GM12872 (cell line): ENCODE measurements at regions not wholly inside any gene's neighbourhood (a gene's known extent, or its start where the extent isn't known, plus 50 kb on each side); places are given as distances from the start of the nearest gene placed in this dataset.

Source experiments
- TF ChIP-seq, protein P1 (sequence below): IDR thresholded peaks from 3 replicates; pipeline ENCODE4 v1.5.1; 2011; ENCODE audit warnings: low read depth, mild to moderate bottlenecking, low read length, moderate library complexity; ENCODE audit not compliant: insufficient read depth

DNA sequence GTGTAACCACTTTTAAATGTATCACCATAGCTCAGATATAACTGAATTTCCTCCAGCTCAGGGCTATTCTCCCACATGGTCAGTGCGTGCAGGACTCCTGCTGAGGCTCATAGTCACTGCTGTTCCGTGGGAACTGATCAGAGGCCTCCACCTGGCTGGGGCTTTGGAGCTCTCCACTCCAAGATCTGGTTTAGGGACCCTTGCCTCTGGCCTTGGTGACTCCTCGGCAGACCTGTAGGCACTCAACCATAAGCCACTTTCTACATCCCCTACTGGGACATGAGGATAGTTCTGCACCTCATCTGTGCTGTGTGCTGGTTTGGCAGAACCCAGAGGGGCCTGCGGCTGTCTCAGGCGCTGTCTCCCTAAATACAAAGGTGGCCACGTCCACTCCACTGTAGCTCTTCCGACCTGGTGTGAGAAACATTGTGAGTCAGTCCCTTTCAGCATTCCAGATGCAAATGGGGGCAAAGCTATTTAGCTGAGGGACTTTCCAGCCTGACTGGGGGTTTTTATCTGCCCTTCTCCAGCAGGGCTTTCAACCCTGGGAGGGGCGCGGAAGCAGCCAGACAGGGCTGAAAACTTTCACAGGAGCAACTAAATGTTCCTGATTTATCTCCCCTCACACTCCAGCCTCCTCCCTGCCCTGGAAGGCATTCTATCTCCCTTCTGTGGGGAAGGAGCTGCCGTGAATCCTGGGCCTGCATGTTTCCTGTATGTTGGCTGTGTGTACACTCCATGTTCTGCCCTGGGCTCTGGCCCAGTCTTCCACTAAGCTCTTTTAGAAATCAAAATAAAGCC is 218.3 kb upstream of the DAAM1 start:
- TF ChIP-seq, protein P1, sequence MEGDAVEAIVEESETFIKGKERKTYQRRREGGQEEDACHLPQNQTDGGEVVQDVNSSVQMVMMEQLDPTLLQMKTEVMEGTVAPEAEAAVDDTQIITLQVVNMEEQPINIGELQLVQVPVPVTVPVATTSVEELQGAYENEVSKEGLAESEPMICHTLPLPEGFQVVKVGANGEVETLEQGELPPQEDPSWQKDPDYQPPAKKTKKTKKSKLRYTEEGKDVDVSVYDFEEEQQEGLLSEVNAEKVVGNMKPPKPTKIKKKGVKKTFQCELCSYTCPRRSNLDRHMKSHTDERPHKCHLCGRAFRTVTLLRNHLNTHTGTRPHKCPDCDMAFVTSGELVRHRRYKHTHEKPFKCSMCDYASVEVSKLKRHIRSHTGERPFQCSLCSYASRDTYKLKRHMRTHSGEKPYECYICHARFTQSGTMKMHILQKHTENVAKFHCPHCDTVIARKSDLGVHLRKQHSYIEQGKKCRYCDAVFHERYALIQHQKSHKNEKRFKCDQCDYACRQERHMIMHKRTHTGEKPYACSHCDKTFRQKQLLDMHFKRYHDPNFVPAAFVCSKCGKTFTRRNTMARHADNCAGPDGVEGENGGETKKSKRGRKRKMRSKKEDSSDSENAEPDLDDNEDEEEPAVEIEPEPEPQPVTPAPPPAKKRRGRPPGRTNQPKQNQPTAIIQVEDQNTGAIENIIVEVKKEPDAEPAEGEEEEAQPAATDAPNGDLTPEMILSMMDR, result no peak

DNA sequence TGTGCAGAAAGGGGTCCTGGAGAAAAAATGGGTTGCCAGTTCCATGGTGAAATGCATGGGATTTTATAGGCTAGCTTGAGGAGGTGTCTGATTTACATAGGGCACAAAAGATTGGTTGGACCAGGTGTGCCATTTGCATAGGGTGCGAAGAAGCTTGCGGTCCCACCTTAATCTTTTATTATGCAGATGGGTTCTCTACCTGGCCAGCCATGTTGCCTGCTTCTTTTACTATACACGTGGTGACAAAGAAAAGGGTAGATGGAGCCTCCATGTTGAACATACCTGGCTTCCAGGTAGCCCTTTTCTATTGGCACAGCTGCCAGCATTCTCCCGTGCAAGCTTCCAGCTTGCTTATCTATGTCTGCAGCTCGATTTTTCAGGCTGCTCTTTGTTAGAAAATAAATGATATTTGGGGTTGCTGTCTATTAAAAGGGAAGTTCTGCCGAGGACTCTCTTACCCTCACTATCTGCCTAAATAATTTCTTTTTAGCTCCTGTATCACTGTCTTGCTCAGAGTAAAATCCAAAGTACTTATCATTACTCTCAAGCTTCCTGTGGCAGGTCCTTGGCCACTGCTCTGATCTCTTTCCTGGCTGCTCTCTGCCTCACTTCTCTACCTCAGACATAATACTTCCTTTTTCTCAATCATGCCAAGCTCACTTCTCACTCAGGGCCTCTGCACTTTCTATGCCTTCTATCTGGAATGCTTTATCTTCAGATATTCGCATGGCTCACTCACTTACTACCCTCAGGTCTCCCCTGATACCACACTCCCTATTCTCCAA is 216.0 kb upstream of the DAAM1 start:
- TF ChIP-seq, protein P1, result no peak

DNA sequence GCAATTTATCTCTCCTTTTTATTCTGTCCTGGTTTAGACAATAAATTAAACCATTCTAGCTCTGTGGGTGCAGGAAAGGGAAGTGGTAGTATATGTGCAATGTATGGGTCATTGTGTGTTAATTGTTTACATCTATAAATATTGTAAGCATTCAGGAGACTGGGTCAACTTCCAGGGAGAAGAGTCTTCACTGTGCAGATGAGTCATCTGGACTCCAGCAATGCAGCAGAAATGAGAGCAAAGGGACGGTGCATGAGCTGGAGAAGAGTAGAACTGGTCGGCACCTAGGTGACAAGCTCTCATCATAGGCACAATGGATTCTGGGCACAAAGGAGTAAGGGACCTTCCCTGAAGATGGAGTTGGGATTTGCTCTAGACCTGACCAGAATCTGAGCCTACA is 211.1 kb upstream of the DAAM1 start:
- TF ChIP-seq, protein P1, result no peak

DNA sequence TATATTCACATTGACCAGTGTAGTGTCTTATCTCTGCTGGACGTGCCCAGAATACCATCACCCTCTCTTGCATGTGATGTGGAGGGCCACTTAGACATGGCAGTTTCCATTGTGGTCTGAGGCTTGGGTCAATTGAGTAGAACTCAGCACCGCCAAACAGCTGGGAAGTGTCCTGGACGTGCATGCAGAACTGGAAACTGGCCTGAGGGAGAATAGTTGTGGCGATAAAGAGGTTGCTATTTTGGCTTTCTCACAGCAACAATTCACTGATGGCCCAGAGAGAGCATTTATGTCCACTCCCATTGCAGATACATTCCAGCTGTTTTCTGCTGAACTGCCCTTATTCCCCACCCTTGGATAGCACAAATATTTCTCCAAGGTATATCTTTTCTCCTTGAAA is 210.1 kb upstream of the DAAM1 start:
- TF ChIP-seq, protein P1, result no peak

- TF ChIP-seq, protein P1, result no peak
These were observed 209.1 kb upstream of the DAAM1 start for GRCh38 chr14:58979325-58979724.

DNA sequence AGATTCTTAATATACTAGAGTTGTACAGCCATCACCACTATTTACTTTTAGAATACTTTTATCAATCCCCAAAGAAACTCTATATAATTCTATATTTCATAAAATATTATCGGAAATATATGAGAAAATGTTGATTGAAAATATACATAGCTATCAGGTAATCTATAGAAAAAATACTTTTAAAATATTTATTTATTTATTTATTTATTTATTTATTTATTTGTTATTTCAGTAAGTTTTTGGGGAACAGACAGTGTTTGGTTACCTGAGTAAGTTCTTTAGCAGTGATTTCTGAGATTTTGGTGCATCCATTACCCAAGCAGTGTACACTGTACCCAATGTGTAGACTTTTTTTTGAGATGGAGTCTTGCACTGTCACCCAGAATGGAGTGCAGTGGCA is 206.6 kb upstream of the DAAM1 start:
- TF ChIP-seq, protein P1, result no peak

DNA sequence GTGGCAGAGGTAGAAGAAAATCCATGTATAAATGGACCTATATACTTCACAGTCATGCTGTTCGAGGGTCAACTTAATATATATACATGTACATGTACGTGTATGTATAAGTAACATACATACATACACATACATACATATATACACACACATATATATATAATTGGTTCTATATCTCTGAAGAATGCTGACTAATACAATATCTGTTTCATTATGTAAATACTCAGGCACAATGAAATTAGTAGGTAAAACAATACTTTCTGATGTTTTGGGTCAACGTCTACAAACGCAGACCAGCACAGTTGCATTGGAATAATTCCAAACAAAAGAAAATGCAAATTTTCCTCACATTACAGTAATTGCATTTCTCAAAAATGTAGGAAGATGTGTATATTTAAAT is 202.7 kb upstream of the DAAM1 start:
- TF ChIP-seq, protein P1, result no peak
